ENCODE measurements at regions not wholly inside any gene's neighbourhood (a gene's known extent, or its start where the extent isn't known, plus 50 kb on each side); places are given as distances from the start of the nearest gene placed in this dataset.
"Not testable (repeated sequence)": the region's sequence is repeated elsewhere in the genome, so short reads cannot be mapped to it uniquely, and the experiment has no call there.

- H3K4me2 ChIP-seq (ENCODE audit: low read length); BruUV-seq (replicated peaks); H3K4me3 ChIP-seq (replicated peaks in 1 of 2; ENCODE audit: low read depth in 1 of 2, low read length in 2 of 2); H4K20me1 ChIP-seq (ENCODE audit: insufficient read depth); H3K27ac ChIP-seq (ENCODE audit: low read depth, low read length); H3K4me1 ChIP-seq (ENCODE audit: control insufficient read depth in 1 of 2, insufficient read depth in 2 of 2, low read length in 2 of 2); RAD21 ChIA-PET (ENCODE audit: low non-redundant PET in 1 of 2, low total read pairs in 2 of 2, uncharacterized antibody in 2 of 2, unreplicated experiment in 2 of 2); H3K27me3 ChIP-seq (ENCODE audit: insufficient read depth, low read length); intact Hi-C loops (cut with micrococcal nuclease); DNase-seq (ENCODE audit: low read depth, low spot score); CTCF ChIA-PET; H3K79me2 ChIP-seq (ENCODE audit: insufficient read depth, low read length); H3K9me2 ChIP-seq (ENCODE audit: insufficient read depth); H3K36me3 ChIP-seq (ENCODE audit: control insufficient read depth in 1 of 2, insufficient read depth in 2 of 2, low read length in 2 of 2); H3K9ac ChIP-seq (ENCODE audit: low read length); POLR2A ChIA-PET; H3K9me3 ChIP-seq (ENCODE audit: control insufficient read depth in 1 of 2, insufficient read depth in 1 of 2, low read depth in 1 of 2, low read length in 2 of 2); ATAC-seq; H2AFZ ChIP-seq (ENCODE audit: low read depth, low read length, poor library complexity, severe bottlenecking): not testable (repeated sequence)
Measured at GRCh38 chr15:20105011-20105990, 436.3 kb downstream of the GOLGA6L6 start.

GRCh38 chr15:20104551-20104950 is 437.0 kb downstream of the GOLGA6L6 start:
- RAD21 ChIA-PET (ENCODE audit: low non-redundant PET in 1 of 2, low total read pairs in 2 of 2, uncharacterized antibody in 2 of 2, unreplicated experiment in 2 of 2); H4K20me1 ChIP-seq (ENCODE audit: insufficient read depth); H3K4me2 ChIP-seq (ENCODE audit: low read length); H3K9me3 ChIP-seq (ENCODE audit: control insufficient read depth in 1 of 2, insufficient read depth in 1 of 2, low read depth in 1 of 2, low read length in 2 of 2); H3K4me1 ChIP-seq (ENCODE audit: control insufficient read depth in 1 of 2, insufficient read depth in 2 of 2, low read length in 2 of 2); H3K4me3 ChIP-seq (replicated peaks in 1 of 2; ENCODE audit: low read depth in 1 of 2, low read length in 2 of 2); H3K36me3 ChIP-seq (ENCODE audit: control insufficient read depth in 1 of 2, insufficient read depth in 2 of 2, low read length in 2 of 2); H3K27ac ChIP-seq (ENCODE audit: low read depth, low read length); H3K79me2 ChIP-seq (ENCODE audit: insufficient read depth, low read length); H3K9ac ChIP-seq (ENCODE audit: low read length); H3K9me2 ChIP-seq (ENCODE audit: insufficient read depth); CTCF ChIA-PET; POLR2A ChIA-PET; DNase-seq (ENCODE audit: low read depth, low spot score); intact Hi-C loops (cut with micrococcal nuclease); ATAC-seq; H2AFZ ChIP-seq (ENCODE audit: low read depth, low read length, poor library complexity, severe bottlenecking); H3K27me3 ChIP-seq (ENCODE audit: insufficient read depth, low read length); BruUV-seq (replicated peaks): not testable (repeated sequence)

- POLR2A ChIA-PET; H3K4me3 ChIP-seq (replicated peaks in 1 of 2; ENCODE audit: low read depth in 1 of 2, low read length in 2 of 2); H3K27me3 ChIP-seq (ENCODE audit: insufficient read depth, low read length); H2AFZ ChIP-seq (ENCODE audit: low read depth, low read length, poor library complexity, severe bottlenecking); DNase-seq (ENCODE audit: low read depth, low spot score); H3K9ac ChIP-seq (ENCODE audit: low read length); CTCF ChIA-PET; BruUV-seq (replicated peaks); H3K79me2 ChIP-seq (ENCODE audit: insufficient read depth, low read length); H3K4me1 ChIP-seq (ENCODE audit: control insufficient read depth in 1 of 2, insufficient read depth in 2 of 2, low read length in 2 of 2); H3K9me3 ChIP-seq (ENCODE audit: control insufficient read depth in 1 of 2, insufficient read depth in 1 of 2, low read depth in 1 of 2, low read length in 2 of 2); RAD21 ChIA-PET (ENCODE audit: low non-redundant PET in 1 of 2, low total read pairs in 2 of 2, uncharacterized antibody in 2 of 2, unreplicated experiment in 2 of 2); H3K9me2 ChIP-seq (ENCODE audit: insufficient read depth); H3K4me2 ChIP-seq (ENCODE audit: low read length); intact Hi-C loops (cut with micrococcal nuclease); ATAC-seq; H4K20me1 ChIP-seq (ENCODE audit: insufficient read depth); H3K27ac ChIP-seq (ENCODE audit: low read depth, low read length); H3K36me3 ChIP-seq (ENCODE audit: control insufficient read depth in 1 of 2, insufficient read depth in 2 of 2, low read length in 2 of 2): not testable (repeated sequence)
Measured at GRCh38 chr15:20102862-20103261, 438.7 kb downstream of the GOLGA6L6 start.

GRCh38 chr15:20102209-20102608 is 439.4 kb downstream of the GOLGA6L6 start:
- ATAC-seq; H3K4me1 ChIP-seq (ENCODE audit: control insufficient read depth in 1 of 2, insufficient read depth in 2 of 2, low read length in 2 of 2); H3K36me3 ChIP-seq (ENCODE audit: control insufficient read depth in 1 of 2, insufficient read depth in 2 of 2, low read length in 2 of 2); H3K4me3 ChIP-seq (replicated peaks in 1 of 2; ENCODE audit: low read depth in 1 of 2, low read length in 2 of 2); H2AFZ ChIP-seq (ENCODE audit: low read depth, low read length, poor library complexity, severe bottlenecking); DNase-seq (ENCODE audit: low read depth, low spot score); BruUV-seq (replicated peaks); CTCF ChIA-PET; H3K79me2 ChIP-seq (ENCODE audit: insufficient read depth, low read length); H3K9me3 ChIP-seq (ENCODE audit: control insufficient read depth in 1 of 2, insufficient read depth in 1 of 2, low read depth in 1 of 2, low read length in 2 of 2); H3K27me3 ChIP-seq (ENCODE audit: insufficient read depth, low read length); H3K9ac ChIP-seq (ENCODE audit: low read length); H3K4me2 ChIP-seq (ENCODE audit: low read length); RAD21 ChIA-PET (ENCODE audit: low non-redundant PET in 1 of 2, low total read pairs in 2 of 2, uncharacterized antibody in 2 of 2, unreplicated experiment in 2 of 2); intact Hi-C loops (cut with micrococcal nuclease); H3K27ac ChIP-seq (ENCODE audit: low read depth, low read length); H3K9me2 ChIP-seq (ENCODE audit: insufficient read depth); POLR2A ChIA-PET; H4K20me1 ChIP-seq (ENCODE audit: insufficient read depth): not testable (repeated sequence)

All from HCT116 (cell line).